ENCODE measurements at regions not wholly inside any gene's neighbourhood (a gene's known extent, or its start where the extent isn't known, plus 50 kb on each side); places are given as distances from the start of the nearest gene placed in this dataset.

DNA sequence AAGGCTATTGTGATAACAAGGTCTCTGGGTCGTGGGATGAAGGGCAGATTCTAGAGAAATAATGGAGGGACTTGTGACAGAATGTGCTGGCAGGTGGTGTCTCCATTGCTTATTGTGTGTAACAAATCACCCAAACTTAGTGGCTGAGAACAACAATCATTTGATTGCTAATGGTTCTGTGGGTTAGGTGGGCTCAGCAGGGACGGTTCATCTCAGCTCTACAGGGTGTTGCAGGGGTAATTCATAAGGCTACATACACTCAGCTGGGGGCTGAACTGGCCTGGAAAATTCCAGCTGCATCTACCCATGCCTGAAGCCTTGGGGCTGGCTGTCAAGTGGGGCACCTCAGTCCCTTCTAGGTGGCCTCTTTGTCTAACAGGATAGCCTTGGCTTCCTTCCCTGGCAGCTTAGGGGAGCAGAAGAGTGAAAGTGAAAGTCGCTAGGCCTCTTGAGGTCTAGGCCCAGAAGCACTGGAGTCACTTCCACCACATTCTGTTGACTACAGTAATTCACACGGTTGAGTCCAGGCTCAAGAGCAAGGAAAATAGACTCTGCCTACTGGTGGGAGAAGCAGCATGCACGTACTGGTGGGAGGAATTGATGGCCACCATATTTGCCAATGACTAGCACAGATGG, 308.9 kb downstream of the MN1 start:
- TF ChIP-seq CTCF (IDR thresholded peaks at IDR 0.05): no peak
- no peak for TF ChIP-seq POLR2A (IDR thresholded peaks at IDR 0.05)

Measured in adrenal gland (tissue), 5 donors.